Heart right ventricle (tissue), 16 donors: ENCODE measurements at regions not wholly inside any gene's neighbourhood (a gene's known extent, or its start where the extent isn't known, plus 50 kb on each side); places are given as distances from the start of the nearest gene placed in this dataset.

ENCODE experiments used
- ATAC-seq, 8 donors: fragments of 200-7000 bp; cut with Tn5 transposase; one replicate each; pipeline ENCODE4 v1.9.1; 2020; ENCODE audit warnings: mild to moderate bottlenecking in 8 of 8, moderate library complexity in 8 of 8, moderate number of reproducible peaks in 1 of 8
- DNase-seq, 2 donors: peaks; one replicate each; pipeline ENCODE4 v3.0.0-alpha.2; 2020
- H3K27ac ChIP-seq, 10 donors: fragments of 200-600 bp; sonication (generic) in 2 of 10; one replicate each; pipeline versions ENCODE4 v1.5.0 to v1.8.0; 2020 to 2022; ENCODE audit warnings: mild to moderate bottlenecking in 3 of 10
- H3K27me3 ChIP-seq, 7 donors: fragments of 200-600 bp; one replicate each; pipeline ENCODE4 v1.8.0; 2021 to 2022; ENCODE audit warnings: mild to moderate bottlenecking in 2 of 7
- H3K36me3 ChIP-seq, 9 donors: fragments of 200-600 bp; sonication (generic) in 1 of 9; one replicate each; pipeline versions ENCODE4 v1.5.0 to v1.8.0; 2020 to 2022; ENCODE audit warnings: mild to moderate bottlenecking in 2 of 9
- H3K4me1 ChIP-seq, 9 donors: fragments of 200-600 bp; sonication (generic) in 1 of 9; one replicate each; pipeline versions ENCODE4 v1.5.0 to v1.8.0; 2020 to 2022; ENCODE audit warnings: mild to moderate bottlenecking in 4 of 9
- H3K4me3 ChIP-seq, 10 donors: fragments of 200-600 bp; sonication (generic) in 2 of 10; one replicate each; pipeline versions ENCODE4 v1.5.0 to v1.8.0; 2020 to 2022; ENCODE audit warnings: mild to moderate bottlenecking in 7 of 10, moderate library complexity in 2 of 10
- H3K9me3 ChIP-seq, 11 donors: fragments of 200-600 bp in 10 of 11; sonication (generic) in 2 of 11; one replicate each; pipeline versions ENCODE4 v1.5.0 to v1.8.0; 2013 to 2022; ENCODE audit warnings: mild to moderate bottlenecking in 2 of 11, control low read depth in 1 of 11, moderate library complexity in 1 of 11
- WGBS, 2 donors: extraction: QIAGEN DNeasy Blood & Tissue Kit; methylation state at CpG; one replicate each; pipeline ENCODE4 v1.1.7; 2013; ENCODE audit warnings: inconsistent platforms in 1 of 2; 5-methylcytosine and 5-hydroxymethylcytosine counted together
- intact Hi-C, 10 donors: fragments of 100-400 bp; cut with DNase I; formaldehyde crosslinking; loops; one replicate each; pipeline versions ENCODE4 v1.11.1 to v1.14.2; 2022
- TF ChIP-seq, protein P1 (sequence below), 9 donors: fragments of 200-600 bp; sonication (generic) in 2 of 9; IDR thresholded peaks; one replicate each; pipeline versions ENCODE4 v1.5.0 to v1.8.0; 2021 to 2022; ENCODE audit warnings: antibody characterized with exemption in 9 of 9, mild to moderate bottlenecking in 5 of 9, moderate library complexity in 1 of 9
- donor health status: Arrhythmogenic right ventricular cardiomyopathy.
- donor health status: ischemic (EF 13 %, LVEDD 7.1; RV severe dilation, severe dysfunction).
- donor health status: healthy with polysubstance abuse.
- donor health status: DM: no; HTN: yes; CAD: no.
- donor health status: DM: no; HTN: no; CAD: no.
- donor health status: ischemic (EF 25% LVEDD 6.9; RV normal size, moderate dysfunction).
- donor health status: ischemic (EF 25% LVEDD 5.7; RV mildly dilated, moderate dysfunction).
- donor health status: healthy.
- donor health status: DM: yes; HTN: yes; CAD: no.
- donor health status: Ischemic cardiomyopathy.
- donor health status: ischemic (EF 35%, LVEDD 5.7; RV mildly dilated, moderate dysfunction).
- donor health status: nonischemic (EF 11% LVEDD 7.7; RV severe dilation, severe dysfunction).
- donor health status: DM: yes; HTN: yes; CAD: no.
- donor health status: PGD.
- donor health status: ischemic (EF 29% LVEDD 5.4; RV normal size, mild dysfunction).
- donor health status: nonischemic (EF 23%, LVEDD 6.1; RV moderate dilation, normal function).

DNA sequence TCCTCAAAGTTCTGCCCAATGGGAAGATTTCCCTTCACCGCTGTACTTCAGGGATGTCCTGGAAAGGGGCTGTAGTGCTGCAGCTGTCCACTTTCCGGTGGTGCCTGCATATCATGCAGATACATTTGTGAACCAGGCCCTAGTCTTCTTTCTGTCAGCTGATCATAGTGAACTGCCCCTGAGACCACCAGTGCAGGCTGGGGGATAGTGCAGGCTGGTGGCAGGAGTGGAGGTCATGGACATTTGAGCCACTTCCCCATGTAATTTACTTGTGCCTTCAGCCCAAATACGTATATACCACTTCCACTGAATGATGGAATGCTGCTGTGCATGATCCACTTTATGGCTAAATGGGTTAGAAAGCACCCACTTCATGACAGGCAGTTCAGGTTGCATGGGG, 120.0 kb downstream of the ZNF280B start:
- TF ChIP-seq, protein P1, sequence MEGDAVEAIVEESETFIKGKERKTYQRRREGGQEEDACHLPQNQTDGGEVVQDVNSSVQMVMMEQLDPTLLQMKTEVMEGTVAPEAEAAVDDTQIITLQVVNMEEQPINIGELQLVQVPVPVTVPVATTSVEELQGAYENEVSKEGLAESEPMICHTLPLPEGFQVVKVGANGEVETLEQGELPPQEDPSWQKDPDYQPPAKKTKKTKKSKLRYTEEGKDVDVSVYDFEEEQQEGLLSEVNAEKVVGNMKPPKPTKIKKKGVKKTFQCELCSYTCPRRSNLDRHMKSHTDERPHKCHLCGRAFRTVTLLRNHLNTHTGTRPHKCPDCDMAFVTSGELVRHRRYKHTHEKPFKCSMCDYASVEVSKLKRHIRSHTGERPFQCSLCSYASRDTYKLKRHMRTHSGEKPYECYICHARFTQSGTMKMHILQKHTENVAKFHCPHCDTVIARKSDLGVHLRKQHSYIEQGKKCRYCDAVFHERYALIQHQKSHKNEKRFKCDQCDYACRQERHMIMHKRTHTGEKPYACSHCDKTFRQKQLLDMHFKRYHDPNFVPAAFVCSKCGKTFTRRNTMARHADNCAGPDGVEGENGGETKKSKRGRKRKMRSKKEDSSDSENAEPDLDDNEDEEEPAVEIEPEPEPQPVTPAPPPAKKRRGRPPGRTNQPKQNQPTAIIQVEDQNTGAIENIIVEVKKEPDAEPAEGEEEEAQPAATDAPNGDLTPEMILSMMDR (IDR thresholded peaks at IDR 0.05) = no peak
- Histone ChIP-seq H3K27ac (no peak overlapping the region), H3K36me3 (no peaks in the 10 kb centered on the region), H3K4me3 (no peak overlapping the region), H3K9me3 (peaks cover 0 to 16% (median 4%) of the 10 kb centered on the region in 11 donors), H3K4me1 (no peaks in the 10 kb centered on the region), H3K27me3 (peaks cover 0 to 61% (median 21%) of the 10 kb centered on the region in 7 donors)
- 66 to 86% methylated on average over 3 of the region's 3 CpGs for WGBS, 2 donors
- no peak for DNase-seq
- ATAC-seq = no peak
- intact Hi-C loops = no loop called here

DNA sequence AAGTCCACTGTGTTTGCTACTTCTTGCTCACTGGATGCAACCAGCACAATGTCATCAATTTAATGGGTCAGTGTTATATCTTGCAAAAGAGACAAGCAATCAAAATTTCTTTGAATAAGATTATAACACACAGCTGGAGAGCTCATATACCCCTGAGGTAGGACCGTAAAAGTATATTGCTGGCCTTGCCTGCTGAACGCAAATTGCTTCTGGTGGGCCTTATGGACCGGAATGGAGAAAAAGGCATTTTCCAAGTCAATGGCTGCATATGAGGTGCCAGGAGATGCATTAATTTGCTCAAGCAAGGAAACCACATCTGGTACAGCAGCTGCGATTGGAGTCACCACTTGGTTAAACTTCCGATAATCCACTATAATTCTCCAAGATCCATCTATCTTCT, 119.1 kb downstream of the ZNF280B start:
- 94% methylated on average over 5 of the region's 5 CpGs for WGBS, 2 donors
- Histone ChIP-seq H3K4me1 (no peaks in the 10 kb centered on the region), H3K27ac (no peak overlapping the region), H3K9me3 (peaks cover 0 to 23% (median 9%) of the 10 kb centered on the region in 11 donors), H3K27me3 (peaks cover 0 to 51% (median 15%) of the 10 kb centered on the region in 7 donors), H3K4me3 (no peak overlapping the region), H3K36me3 (no peaks in the 10 kb centered on the region)
- ATAC-seq = no peak
- intact Hi-C loops = no loop called here
- no peak for DNase-seq
- TF ChIP-seq, protein P1 (IDR thresholded peaks at IDR 0.05) = no peak

DNA sequence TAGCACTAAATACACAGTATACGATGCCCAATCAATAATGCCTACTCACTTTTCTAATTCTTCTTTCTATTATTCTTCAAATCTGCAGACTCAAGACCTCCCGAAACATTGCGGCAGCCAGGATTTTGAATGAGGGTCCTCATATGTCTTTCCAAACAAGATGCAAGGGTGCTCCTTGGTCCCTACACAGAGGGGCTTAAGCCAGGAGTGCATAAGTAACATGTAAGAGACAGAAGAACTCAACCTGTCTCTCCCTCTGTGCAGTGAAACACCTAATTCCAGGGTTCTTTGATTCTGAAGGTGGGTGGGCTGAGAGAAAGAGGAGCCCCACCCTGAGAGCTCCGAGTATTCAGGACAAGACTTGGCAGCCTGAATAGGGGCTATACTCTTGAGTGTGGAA, 117.6 kb downstream of the ZNF280B start:
- no peak for DNase-seq
- H3K9me3 ChIP-seq = peaks cover 0 to 23% (median 9%) of the 10 kb centered on the region in 11 donors
- no peaks in the 10 kb centered on the region for H3K4me1 ChIP-seq
- H3K27ac ChIP-seq = no peak overlapping the region
- intact Hi-C loops = no loop called here
- peaks cover 0 to 40% (median 11%) of the 10 kb centered on the region in 7 donors for H3K27me3 ChIP-seq
- no peak overlapping the region for H3K4me3 ChIP-seq
- TF ChIP-seq, protein P1 (IDR thresholded peaks at IDR 0.05) = no peak
- ATAC-seq = no peak
- 79 to 81% methylated on average over 4 of the region's 4 CpGs for WGBS, 2 donors
- H3K36me3 ChIP-seq = no peaks in the 10 kb centered on the region

DNA sequence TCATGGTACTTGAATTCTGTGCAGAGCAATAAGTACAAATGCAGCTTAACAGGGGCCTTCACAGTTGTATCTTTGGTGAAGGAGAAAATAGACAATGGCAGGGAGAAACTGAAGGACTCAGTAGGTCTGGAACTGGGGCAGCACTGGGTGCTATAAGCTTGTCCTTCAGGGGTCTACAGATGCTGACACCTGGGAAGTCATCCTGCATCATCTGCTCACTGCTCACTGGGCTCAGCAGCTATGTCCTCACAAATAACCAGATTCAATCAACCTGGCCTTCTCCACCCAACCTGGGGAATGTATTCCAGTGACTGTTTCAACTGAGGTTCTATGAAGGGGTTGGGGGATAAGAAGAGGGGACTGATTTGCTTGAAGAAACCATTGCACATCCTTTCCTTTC, 117.0 kb downstream of the ZNF280B start:
- TF ChIP-seq, protein P1 (IDR thresholded peaks at IDR 0.05) = no peak
- ATAC-seq = no peak

More for the DNA sequence above, 117.0 kb downstream of the ZNF280B start:
- no peak overlapping the region for H3K27ac ChIP-seq
- intact Hi-C loops = no loop called here
- peaks cover 0 to 36% (median 11%) of the 10 kb centered on the region in 7 donors for H3K27me3 ChIP-seq
- no peak overlapping the region for H3K4me3 ChIP-seq
- DNase-seq = no peak
- H3K4me1 ChIP-seq = no peaks in the 10 kb centered on the region
- H3K9me3 ChIP-seq = peaks cover 0 to 23% (median 9%) of the 10 kb centered on the region in 11 donors
- no peaks in the 10 kb centered on the region for H3K36me3 ChIP-seq
